Mesenchymal stem cell (in vitro differentiated cells and primary cell): ENCODE measurements at regions not wholly inside any gene's neighbourhood (a gene's known extent, or its start where the extent isn't known, plus 50 kb on each side); places are given as distances from the start of the nearest gene placed in this dataset.

Experiments
- DNase-seq: peaks from one replicate; pipeline ENCODE4 v3.0.0-alpha.2; 2013
- H2AFZ ChIP-seq: one replicate; pipeline ENCODE4 v1.6.1; 2013; ENCODE audit warnings: low read depth, mild to moderate bottlenecking, control low read depth, inconsistent platforms, low read length, moderate library complexity
- H2AK5ac ChIP-seq: 2 replicates; pipeline ENCODE4 v1.6.1; 2013; ENCODE audit warnings: low read length, moderate library complexity, mild to moderate bottlenecking, inconsistent platforms; ENCODE audit not compliant: severe bottlenecking
- H2BK120ac ChIP-seq: one replicate; pipeline ENCODE4 v1.6.1; 2013; ENCODE audit warnings: low read depth, mild to moderate bottlenecking, inconsistent platforms, low read length, moderate library complexity
- H2BK12ac ChIP-seq, 2 experiments: one replicate each; pipeline ENCODE4 v1.6.1; 2013; ENCODE audit warnings: inconsistent platforms in 2 of 2, low read length in 2 of 2, mild to moderate bottlenecking in 2 of 2, moderate library complexity in 2 of 2, control low read depth in 1 of 2
- H2BK15ac ChIP-seq: one replicate; pipeline ENCODE4 v1.6.1; 2013; ENCODE audit warnings: mild to moderate bottlenecking, low read depth, inconsistent platforms; ENCODE audit not compliant: poor library complexity, severe bottlenecking
- H2BK5ac ChIP-seq: 2 replicates; pipeline ENCODE4 v1.6.1; 2013; ENCODE audit warnings: low read depth, mild to moderate bottlenecking, low read length, control low read depth, inconsistent platforms; ENCODE audit not compliant: poor library complexity, severe bottlenecking
- H3K14ac ChIP-seq, 2 experiments: one replicate each; pipeline ENCODE4 v1.6.1; 2013; ENCODE audit warnings: inconsistent platforms in 2 of 2, low read length in 2 of 2, control low read depth in 1 of 2, mild to moderate bottlenecking in 1 of 2, moderate library complexity in 1 of 2
- H3K18ac ChIP-seq, 2 experiments: one replicate each; pipeline ENCODE4 v1.6.1; 2013; ENCODE audit warnings: inconsistent platforms in 2 of 2, low read length in 2 of 2, control low read depth in 1 of 2, low read depth in 1 of 2, mild to moderate bottlenecking in 1 of 2
- H3K23ac ChIP-seq, 2 experiments: one replicate each; pipeline ENCODE4 v1.6.1; 2013; ENCODE audit warnings: inconsistent platforms in 2 of 2, low read length in 2 of 2, mild to moderate bottlenecking in 2 of 2, moderate library complexity in 2 of 2, control low read depth in 1 of 2
- H3K27ac ChIP-seq: 2 replicates; pipeline ENCODE4 v1.5.1; 2013; ENCODE audit warnings: mild to moderate bottlenecking, moderate library complexity, low read length, control low read depth, inconsistent platforms; ENCODE audit not compliant: poor library complexity, severe bottlenecking
- H3K27me3 ChIP-seq, 2 experiments: 2 replicates each; pipeline versions ENCODE4 v1.6.1 to v1.7.0; 2013; ENCODE audit warnings: low read length in 2 of 2, mild to moderate bottlenecking in 2 of 2, moderate library complexity in 2 of 2, control low read depth in 1 of 2, inconsistent platforms in 1 of 2; ENCODE audit not compliant: control insufficient read depth in 1 of 2, insufficient read depth in 1 of 2
- H3K36me3 ChIP-seq, 2 experiments: 2 replicates each; pipeline versions ENCODE4 v1.6.1 to v1.7.0; 2013; ENCODE audit warnings: low read length in 2 of 2, control low read depth in 1 of 2, inconsistent platforms in 1 of 2, low read depth in 1 of 2, mild to moderate bottlenecking in 1 of 2; ENCODE audit not compliant: insufficient read depth in 2 of 2, control insufficient read depth in 1 of 2
- H3K4ac ChIP-seq, 2 experiments: one replicate each; pipeline ENCODE4 v1.6.1; 2013; ENCODE audit warnings: inconsistent platforms in 2 of 2, low read length in 2 of 2, mild to moderate bottlenecking in 2 of 2, moderate library complexity in 2 of 2, control low read depth in 1 of 2, low read depth in 1 of 2
- H3K4me1 ChIP-seq: 2 replicates; pipeline ENCODE4 v1.6.1; 2013; ENCODE audit warnings: low read depth, low read length, control low read depth; ENCODE audit not compliant: control insufficient read depth, insufficient read depth
- H3K4me2 ChIP-seq: 2 replicates; pipeline ENCODE4 v1.6.1; 2013; ENCODE audit warnings: low read length, mild to moderate bottlenecking, inconsistent platforms; ENCODE audit not compliant: poor library complexity, severe bottlenecking
- H3K4me3 ChIP-seq, 2 experiments: 2 replicates each; pipeline versions ENCODE4 v1.5.1 to v1.7.0; 2013; ENCODE audit warnings: low read length in 2 of 2, mild to moderate bottlenecking in 2 of 2, control low read depth in 1 of 2, low read depth in 1 of 2; ENCODE audit not compliant: insufficient read depth in 1 of 2
- H3K79me1 ChIP-seq: replicated peaks from 2 replicates; pipeline ENCODE4 v1.6.1; 2013; ENCODE audit warnings: mild to moderate bottlenecking, control low read depth, low read length, inconsistent platforms; ENCODE audit not compliant: poor library complexity, severe bottlenecking
- H3K9ac ChIP-seq: 2 replicates; pipeline ENCODE4 v1.7.0; 2013; ENCODE audit warnings: mild to moderate bottlenecking, low read length, moderate library complexity
- H3K9me3 ChIP-seq: 2 replicates; pipeline ENCODE4 v1.7.0; 2013; ENCODE audit warnings: mild to moderate bottlenecking, low read length; ENCODE audit not compliant: control insufficient read depth
- H4K8ac ChIP-seq: one replicate; pipeline ENCODE4 v1.6.1; 2013; ENCODE audit warnings: inconsistent platforms, mild to moderate bottlenecking, low read length, moderate library complexity
- H4K91ac ChIP-seq: one replicate; pipeline ENCODE4 v1.6.1; 2013; ENCODE audit warnings: mild to moderate bottlenecking, low read length, inconsistent platforms
- WGBS: methylation state at CpG from one replicate; pipeline ENCODE4 v1.1.7; 2013; ENCODE audit warnings: mixed read lengths; 5-methylcytosine and 5-hydroxymethylcytosine counted together

- Histone ChIP-seq H3K27ac (no peak overlapping the region), H4K91ac (no peak overlapping the region), H2BK15ac (no peak overlapping the region), H2BK120ac (no peak overlapping the region), H3K9me3 (no peaks in the 10 kb centered on the region), H3K4me1 (peaks cover 6% of the 10 kb centered on the region), H3K27me3 (no peaks in the 10 kb centered on the region), H4K8ac (no peak overlapping the region), H3K14ac (no peak overlapping the region), H2AFZ (no peak overlapping the region), H3K4me2 (no peak overlapping the region), H2BK5ac (no peak overlapping the region), H2AK5ac (no peak overlapping the region), H3K18ac (no peak overlapping the region), H3K9ac (no peak overlapping the region), H3K36me3 (no peaks in the 10 kb centered on the region), H3K23ac (no peak overlapping the region), H2BK12ac (no peak overlapping the region), H3K79me1 (no peaks in the 10 kb centered on the region), H3K4ac (no peak overlapping the region), H3K4me3 (no peak overlapping the region)
- no peak for DNase-seq
Observed at GRCh38 chr3:106331636-106332035, 462.8 kb upstream of the CBLB start.

GRCh38 chr3:106332129-106332528 is 463.3 kb upstream of the CBLB start:
- no peaks in the 10 kb centered on the region for H3K36me3 ChIP-seq
- 100% methylated on average over 1 of the region's 1 CpG for WGBS
- H2BK120ac ChIP-seq = no peak overlapping the region
- no peak overlapping the region for H2BK5ac ChIP-seq
- H3K4me1 ChIP-seq = peaks cover 6% of the 10 kb centered on the region
- H2AK5ac ChIP-seq = no peak overlapping the region
- no peak overlapping the region for H3K9ac ChIP-seq
- H3K79me1 ChIP-seq = no peaks in the 10 kb centered on the region
- H4K91ac ChIP-seq = no peak overlapping the region
- H3K27ac ChIP-seq = no peak overlapping the region
- no peak overlapping the region for H3K4me3 ChIP-seq
- no peak overlapping the region for H3K14ac ChIP-seq
- H3K4ac ChIP-seq = no peak overlapping the region
- H2BK12ac ChIP-seq = no peak overlapping the region
- no peak overlapping the region for H4K8ac ChIP-seq
- H3K18ac ChIP-seq = no peak overlapping the region
- no peaks in the 10 kb centered on the region for H3K9me3 ChIP-seq
- H2BK15ac ChIP-seq = no peak overlapping the region
- DNase-seq = no peak
- H3K23ac ChIP-seq = no peak overlapping the region
- H3K4me2 ChIP-seq = no peak overlapping the region
- H2AFZ ChIP-seq = no peak overlapping the region
- H3K27me3 ChIP-seq = no peaks in the 10 kb centered on the region

- Histone ChIP-seq H3K4ac (no peak overlapping the region), H2BK15ac (no peak overlapping the region), H3K9ac (no peak overlapping the region), H3K23ac (no peak overlapping the region), H3K36me3 (no peaks in the 10 kb centered on the region), H3K4me1 (peaks cover 6% of the 10 kb centered on the region), H2AFZ (no peak overlapping the region), H3K27me3 (no peaks in the 10 kb centered on the region), H2AK5ac (no peak overlapping the region), H3K27ac (no peak overlapping the region), H4K91ac (no peak overlapping the region), H2BK5ac (no peak overlapping the region), H3K4me2 (no peak overlapping the region), H3K14ac (peak overlapping the region in 1 of 2 experiments; percentile 26), H2BK120ac (no peak overlapping the region), H4K8ac (no peak overlapping the region), H3K18ac (no peak overlapping the region), H2BK12ac (peak overlapping the region in 1 of 2 experiments; percentile 29), H3K4me3 (no peak overlapping the region), H3K9me3 (no peaks in the 10 kb centered on the region), H3K79me1 (no peaks in the 10 kb centered on the region)
- 85% methylated on average over 2 of the region's 2 CpGs for WGBS
- no peak for DNase-seq
Observed at GRCh38 chr3:106332884-106333283, 464.1 kb upstream of the CBLB start.

GRCh38 chr3:106333911-106334618 is 465.3 kb upstream of the CBLB start:
- WGBS = 50% methylated on average over 2 of the region's 3 CpGs
- no peak overlapping the region for H3K9ac ChIP-seq
- peak overlapping the region; percentile 29 for H2AK5ac ChIP-seq

More at GRCh38 chr3:106333911-106334618, 465.3 kb upstream of the CBLB start:
- no peak overlapping the region for H4K8ac ChIP-seq
- no peaks in the 10 kb centered on the region for H3K36me3 ChIP-seq
- H2BK5ac ChIP-seq = no peak overlapping the region
- H3K14ac ChIP-seq = no peak overlapping the region
- no peak overlapping the region for H2AFZ ChIP-seq
- no peak overlapping the region for H2BK15ac ChIP-seq
- H3K4ac ChIP-seq = no peak overlapping the region
- no peaks in the 10 kb centered on the region for H3K79me1 ChIP-seq
- H4K91ac ChIP-seq = no peak overlapping the region
- H3K9me3 ChIP-seq = no peaks in the 10 kb centered on the region
- H3K4me1 ChIP-seq = peaks cover 6% of the 10 kb centered on the region
- H2BK12ac ChIP-seq = no peak overlapping the region
- peak overlapping the region; percentile 29 for H3K27ac ChIP-seq
- no peak overlapping the region for H3K4me3 ChIP-seq
- peak; percentile 61 for DNase-seq
- H3K4me2 ChIP-seq = no peak overlapping the region
- no peak overlapping the region for H3K23ac ChIP-seq
- no peak overlapping the region for H2BK120ac ChIP-seq
- H3K18ac ChIP-seq = no peak overlapping the region
- no peaks in the 10 kb centered on the region for H3K27me3 ChIP-seq
